ENCODE measurements at regions not wholly inside any gene's neighbourhood (a gene's known extent, or its start where the extent isn't known, plus 50 kb on each side); places are given as distances from the start of the nearest gene placed in this dataset.

- Histone ChIP-seq H3K4me1 (ENCODE audit: control insufficient read depth, insufficient read depth, low read length) (no peaks in the 10 kb centered on the region), H3K79me2 (ENCODE audit: control insufficient read depth, insufficient read depth, low read length) (no peaks in the 10 kb centered on the region), H3K4me3 (no peak overlapping the region), H3K27ac (ENCODE audit: control insufficient read depth, insufficient read depth) (no peak overlapping the region), H3K9me3 (replicated peaks; ENCODE audit: control insufficient read depth, insufficient read depth, low read length) (no peaks in the 10 kb centered on the region), H3K4me2 (ENCODE audit: control insufficient read depth, insufficient read depth) (no peak overlapping the region), H3K27me3 (replicated peaks in 1 of 2; ENCODE audit: control insufficient read depth in 2 of 2, insufficient read depth in 2 of 2, low read length in 1 of 2) (no peaks in the 10 kb centered on the region), H2AFZ (ENCODE audit: control insufficient read depth, low read depth, low read length) (no peak overlapping the region), H3K9ac (ENCODE audit: control insufficient read depth, insufficient read depth, low read length) (no peak overlapping the region), H3K36me3 (ENCODE audit: control insufficient read depth in 2 of 2, insufficient read depth in 2 of 2, low read length in 1 of 2) (no peaks in the 10 kb centered on the region), H4K20me1 (ENCODE audit: control insufficient read depth, insufficient read depth) (no peaks in the 10 kb centered on the region)
- ChIA-PET RAD21 (ENCODE audit: unreplicated experiment) (no interaction called here), POLR2A (no interaction called here), SMC1A (ENCODE audit: uncharacterized antibody, unreplicated experiment) (no interaction called here), CTCF (no interaction called here)
- ATAC-seq (no peak), DNase-seq (ENCODE audit: low read depth, low spot score) (no peak), FAIRE-seq (no peak)
- in situ Hi-C loops (cut with MboI) (no loop called here), intact Hi-C loops (cut with micrococcal nuclease; ENCODE audit: unreplicated experiment) (no loop called here)
- TF ChIP-seq, protein P1, sequence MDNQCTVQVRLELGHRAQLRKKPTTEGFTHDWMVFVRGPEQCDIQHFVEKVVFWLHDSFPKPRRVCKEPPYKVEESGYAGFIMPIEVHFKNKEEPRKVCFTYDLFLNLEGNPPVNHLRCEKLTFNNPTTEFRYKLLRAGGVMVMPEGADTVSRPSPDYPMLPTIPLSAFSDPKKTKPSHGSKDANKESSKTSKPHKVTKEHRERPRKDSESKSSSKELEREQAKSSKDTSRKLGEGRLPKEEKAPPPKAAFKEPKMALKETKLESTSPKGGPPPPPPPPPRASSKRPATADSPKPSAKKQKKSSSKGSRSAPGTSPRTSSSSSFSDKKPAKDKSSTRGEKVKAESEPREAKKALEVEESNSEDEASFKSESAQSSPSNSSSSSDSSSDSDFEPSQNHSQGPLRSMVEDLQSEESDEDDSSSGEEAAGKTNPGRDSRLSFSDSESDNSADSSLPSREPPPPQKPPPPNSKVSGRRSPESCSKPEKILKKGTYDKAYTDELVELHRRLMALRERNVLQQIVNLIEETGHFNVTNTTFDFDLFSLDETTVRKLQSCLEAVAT (IDR thresholded peaks at IDR 0.05): no peak
- TF ChIP-seq ZNF217 (IDR thresholded peaks at IDR 0.05): no peak
- BruUV-seq (replicated peaks): no TSS peak
- 49% methylated on average over 5 of the region's 5 CpGs for WGBS (ENCODE audit: insufficient coverage, insufficient replicate concordance, low lambda C conversion rate, missing lambda C conversion rate)
Measured at GRCh38 chr5:118459490-118459889, 528.9 kb downstream of the DTWD2 start.

GRCh38 chr5:118456085-118456484 is 532.3 kb downstream of the DTWD2 start:
- in situ Hi-C loops (cut with MboI): no loop called here

More at GRCh38 chr5:118456085-118456484, 532.3 kb downstream of the DTWD2 start:
- no peaks in the 10 kb centered on the region for H3K36me3 ChIP-seq (ENCODE audit: control insufficient read depth in 2 of 2, insufficient read depth in 2 of 2, low read length in 1 of 2)
- no peaks in the 10 kb centered on the region for H3K79me2 ChIP-seq (ENCODE audit: control insufficient read depth, insufficient read depth, low read length)
- H3K4me1 ChIP-seq (ENCODE audit: control insufficient read depth, insufficient read depth, low read length): no peaks in the 10 kb centered on the region
- H3K9ac ChIP-seq (ENCODE audit: control insufficient read depth, insufficient read depth, low read length): no peak overlapping the region
- RAD21 ChIA-PET (ENCODE audit: unreplicated experiment): no interaction called here
- FAIRE-seq: no peak
- TF ChIP-seq BCL11A (IDR thresholded peaks at IDR 0.05; ENCODE audit: low read depth, low read length) (no peak), POLR2A (IDR thresholded peaks at IDR 0.05; ENCODE audit: low read depth, low read length) (no peak), SRF (IDR thresholded peaks at IDR 0.05; ENCODE audit: low read depth in 2 of 2, low read length in 2 of 2) (no peak), EGR1 (IDR thresholded peaks at IDR 0.05; ENCODE audit: borderline replicate concordance in 1 of 2, low read depth in 2 of 2, low read length in 2 of 2) (no peak)
- H3K4me2 ChIP-seq (ENCODE audit: control insufficient read depth, insufficient read depth): no peak overlapping the region
- H3K27me3 ChIP-seq (replicated peaks in 1 of 2; ENCODE audit: control insufficient read depth in 2 of 2, insufficient read depth in 2 of 2, low read length in 1 of 2): no peaks in the 10 kb centered on the region
- H3K4me3 ChIP-seq: no peak overlapping the region
- H2AFZ ChIP-seq (ENCODE audit: control insufficient read depth, low read depth, low read length): no peak overlapping the region
- intact Hi-C loops (cut with micrococcal nuclease; ENCODE audit: unreplicated experiment): no loop called here
- 4% methylated on average over 1 of the region's 1 CpG for WGBS (ENCODE audit: insufficient coverage, insufficient replicate concordance, low lambda C conversion rate, missing lambda C conversion rate)
- no TSS peak for BruUV-seq (replicated peaks)
- CTCF ChIA-PET: no interaction called here
- no peak overlapping the region for H3K27ac ChIP-seq (ENCODE audit: control insufficient read depth, insufficient read depth)
- DNase-seq (ENCODE audit: low read depth, low spot score): no peak
- H4K20me1 ChIP-seq (ENCODE audit: control insufficient read depth, insufficient read depth): no peaks in the 10 kb centered on the region
- POLR2A ChIA-PET: no interaction called here
- SMC1A ChIA-PET (ENCODE audit: uncharacterized antibody, unreplicated experiment): interaction anchor here (1.6 kb wide), 1 partner anchor 19 kb away, joined by 3 read pairs; no protein-coding TSS in a partner anchor
- ATAC-seq: no peak
- H3K9me3 ChIP-seq (replicated peaks; ENCODE audit: control insufficient read depth, insufficient read depth, low read length): no peaks in the 10 kb centered on the region

All from GM12878 (cell line).